GM19463 (cell line): ENCODE measurements at regions not wholly inside any gene's neighbourhood (a gene's known extent, or its start where the extent isn't known, plus 50 kb on each side); places are given as distances from the start of the nearest gene placed in this dataset.

Experiments
- ATAC-seq: cut with Tn5 transposase; IDR thresholded peaks from one replicate; pipeline ENCODE4 v1.9.1; 2021; ENCODE audit warnings: mild to moderate bottlenecking, moderate library complexity; ENCODE audit not compliant: unreplicated experiment

DNA sequence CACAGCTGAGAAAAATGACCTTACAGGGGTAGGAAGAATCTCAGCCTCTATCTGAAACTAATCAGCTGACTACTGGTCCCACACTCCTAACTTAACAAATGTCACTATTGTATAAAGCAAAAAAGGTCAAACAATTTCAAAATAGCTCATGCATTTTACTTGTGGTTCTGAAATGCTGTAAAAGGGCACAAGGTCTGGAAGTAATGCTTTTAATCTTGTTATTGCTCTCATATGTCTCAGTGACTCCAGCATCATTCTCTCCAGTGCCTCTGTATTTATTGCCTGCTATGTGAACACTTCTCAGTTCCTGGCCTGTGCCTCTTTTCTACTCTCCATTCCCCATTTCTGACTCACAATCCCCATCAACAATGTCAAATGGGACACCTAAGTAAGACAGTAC is 937.7 kb downstream of the CDH11 start:
- ATAC-seq = no peak

DNA sequence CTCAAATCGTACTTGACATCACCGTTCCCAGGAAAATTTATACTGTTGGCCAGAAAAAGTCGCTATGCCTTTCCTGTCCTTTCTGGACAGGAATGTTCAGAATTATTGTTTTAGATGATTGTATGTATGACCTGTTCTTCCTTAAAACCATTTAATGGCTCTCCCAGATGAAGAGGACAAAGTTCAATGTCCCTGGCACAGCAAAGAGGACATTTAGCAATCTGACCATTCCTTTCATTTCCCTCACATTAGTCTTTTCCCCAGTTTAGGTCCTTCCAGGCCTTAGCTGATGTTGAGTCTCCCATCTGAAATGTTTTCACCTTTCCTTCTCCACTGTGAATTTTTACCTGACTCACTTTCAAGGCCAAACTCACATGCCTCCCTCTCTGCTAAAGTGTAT is 938.9 kb downstream of the CDH11 start:
- ATAC-seq = no peak

DNA sequence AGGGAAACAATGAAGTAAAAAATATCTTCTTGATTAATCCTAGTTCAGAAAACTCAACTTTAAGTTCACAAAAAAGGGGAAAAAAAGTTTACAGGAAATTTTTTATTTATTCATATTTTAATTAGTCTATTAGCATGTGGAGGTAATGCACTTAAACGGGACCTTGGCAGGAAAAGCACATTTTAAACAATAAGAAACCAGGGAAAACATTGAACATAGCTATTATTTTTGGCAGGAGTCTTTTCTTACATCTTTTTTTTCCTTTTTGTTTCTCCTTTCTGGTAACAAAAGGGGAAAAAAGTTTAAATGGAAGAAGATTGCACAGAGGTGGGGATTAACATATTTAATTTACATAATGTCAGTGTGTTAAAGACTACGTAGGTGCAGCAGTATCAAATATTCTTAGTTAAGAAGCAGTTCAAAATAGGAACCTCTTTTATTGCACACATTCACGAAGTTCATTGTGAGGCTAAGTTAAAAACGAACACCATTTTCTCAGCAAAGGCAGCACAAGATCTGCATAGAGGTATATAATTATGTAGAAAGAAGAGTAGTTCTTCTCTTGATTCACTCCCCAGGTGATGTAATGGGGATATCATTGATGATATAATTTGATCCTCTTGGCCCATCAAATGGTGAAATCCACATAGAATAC is 940.5 kb downstream of the CDH11 start:
- ATAC-seq = no peak

DNA sequence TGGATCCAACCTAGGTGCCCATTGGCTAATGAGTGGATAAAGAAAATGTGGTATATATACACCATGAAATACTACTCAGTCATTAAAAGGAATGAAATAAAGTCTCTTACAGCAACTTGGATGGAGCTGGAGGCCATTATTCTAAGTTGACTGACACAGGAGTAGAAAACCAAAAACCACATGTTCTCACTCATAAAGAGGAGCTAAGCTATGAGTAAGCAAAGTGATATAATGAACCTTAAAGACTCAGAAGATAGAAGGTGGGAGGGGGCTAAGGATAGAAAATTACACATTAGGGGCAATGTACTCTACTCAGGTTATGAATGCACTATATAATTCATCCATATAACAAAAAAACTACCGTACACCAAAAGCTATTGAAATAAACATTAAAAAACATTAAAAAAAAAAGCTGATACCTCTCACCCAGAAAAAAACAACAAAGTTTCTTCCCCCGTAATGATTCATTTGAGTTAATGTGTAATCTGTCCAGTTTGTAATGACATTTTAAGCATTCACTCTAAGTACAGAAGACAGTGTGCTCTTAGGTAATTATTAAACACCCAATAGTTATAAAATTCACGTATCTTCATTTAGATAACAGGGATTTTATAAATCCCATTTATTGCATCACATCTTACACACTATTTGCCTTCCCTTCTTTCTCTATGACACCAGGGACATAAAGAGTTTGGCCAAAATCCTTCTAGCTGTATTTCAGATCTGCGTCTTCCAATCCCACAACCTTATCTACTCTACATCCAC is 941.5 kb downstream of the CDH11 start:
- ATAC-seq = no peak

DNA sequence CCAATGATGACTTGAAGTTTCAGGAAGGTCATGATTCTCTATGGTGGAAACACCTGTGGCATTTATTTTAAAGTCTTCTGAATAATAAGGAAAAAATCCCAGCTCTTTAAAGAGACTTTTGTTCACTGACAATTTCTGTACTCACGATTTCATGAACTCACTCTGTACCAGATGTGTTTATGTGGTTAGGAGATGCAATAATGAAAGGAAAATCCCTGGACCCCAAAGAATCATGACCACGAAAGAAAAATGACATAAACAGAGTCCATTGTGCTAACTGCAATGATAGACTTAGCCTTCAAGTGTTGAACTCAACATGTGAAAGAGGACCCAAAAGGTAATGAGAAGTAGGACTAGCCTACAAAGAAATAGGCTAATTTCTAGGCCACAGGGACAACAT is 947.5 kb downstream of the CDH11 start:
- no peak for ATAC-seq

DNA sequence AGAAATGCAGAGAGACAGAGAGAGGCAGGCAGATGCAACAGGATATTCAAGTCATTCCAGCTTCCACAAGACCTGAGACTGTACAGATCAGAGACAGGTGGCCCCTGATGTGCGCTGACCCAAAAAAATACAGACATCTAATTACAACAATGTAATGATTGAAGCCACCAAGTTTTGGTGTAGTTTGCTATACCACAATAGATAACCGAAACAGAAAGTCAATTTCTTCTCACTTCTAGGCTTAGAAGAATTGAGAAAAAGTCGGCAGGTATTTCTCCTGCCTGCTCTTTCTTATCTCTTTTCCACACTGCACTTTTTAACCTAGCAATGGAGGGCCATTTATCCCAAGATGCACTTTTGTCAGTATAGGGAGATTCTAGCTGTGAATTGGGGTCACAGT is 949.2 kb downstream of the CDH11 start:
- ATAC-seq = no peak

DNA sequence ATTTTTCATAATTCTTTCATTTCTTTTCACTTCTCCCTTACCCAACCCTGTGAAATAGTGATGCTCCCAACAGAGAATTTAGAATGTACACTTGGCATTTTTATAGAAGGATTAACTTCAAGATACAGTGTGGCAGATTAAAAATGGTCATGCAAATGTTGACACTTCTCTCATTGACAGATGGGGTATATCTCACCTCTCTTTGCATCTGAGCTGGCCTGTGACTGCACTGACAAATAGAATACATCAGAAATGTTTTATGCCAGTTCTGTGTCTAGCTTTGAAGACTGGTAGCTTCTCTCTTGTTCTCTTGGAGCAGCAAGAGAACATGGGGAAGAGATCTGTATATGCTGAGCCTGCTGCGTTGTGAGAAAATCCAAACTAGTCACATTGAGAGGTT is 949.6 kb downstream of the CDH11 start:
- ATAC-seq = no peak

DNA sequence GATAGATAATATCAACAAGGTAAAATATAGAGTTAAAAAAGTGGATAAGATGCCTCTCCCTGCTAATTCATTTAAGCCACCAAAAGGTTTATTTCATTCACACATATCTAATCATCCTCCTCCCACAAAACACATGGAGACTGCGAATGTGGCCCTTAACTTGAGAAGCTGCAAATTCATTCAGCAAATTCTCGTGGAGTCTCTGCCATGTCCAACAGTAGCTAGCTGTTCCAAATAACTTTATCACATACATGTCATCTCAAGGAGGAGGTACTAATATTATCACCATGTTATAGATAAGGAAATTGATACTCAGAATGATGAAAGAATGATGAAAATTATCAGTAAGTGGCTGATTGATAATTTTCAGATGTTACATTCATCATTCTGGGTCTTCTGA is 950.2 kb downstream of the CDH11 start:
- no peak for ATAC-seq

DNA sequence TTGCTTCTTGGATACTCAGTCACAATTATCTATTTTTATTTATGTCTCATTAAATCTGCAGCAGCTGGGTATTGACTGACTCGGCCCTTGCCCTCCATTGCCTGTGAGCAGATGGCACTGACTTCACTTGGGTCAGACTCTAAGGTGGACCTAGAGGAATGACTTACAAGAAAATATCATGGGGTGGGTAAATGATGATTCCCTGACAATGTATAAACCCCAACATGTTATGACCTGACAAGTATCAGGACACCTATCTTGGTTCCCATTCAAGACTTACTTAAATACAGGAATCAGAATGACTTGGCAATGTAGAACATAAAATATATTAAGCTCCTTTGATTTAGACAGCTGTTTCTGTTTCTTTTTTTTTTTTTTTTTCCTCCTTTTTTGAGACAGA is 953.5 kb downstream of the CDH11 start:
- no peak for ATAC-seq

DNA sequence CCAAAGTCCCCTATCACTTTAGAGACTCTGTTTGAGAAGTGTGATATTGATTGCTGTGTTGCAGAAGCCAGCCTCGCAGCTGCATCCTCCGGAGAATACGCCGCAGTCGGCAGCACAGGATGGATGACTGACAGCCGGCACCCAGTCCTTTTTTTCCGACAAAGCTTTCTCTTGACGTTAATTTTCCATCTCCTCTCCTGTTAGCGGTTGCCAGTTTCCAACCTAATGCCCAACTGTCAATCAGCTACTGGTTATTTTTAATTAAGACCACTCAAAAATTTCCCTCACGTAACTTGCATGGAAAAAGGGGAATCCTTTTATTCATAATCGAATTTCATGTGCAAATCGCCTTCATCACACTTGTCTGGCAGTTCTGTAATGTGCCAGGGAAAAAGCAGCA is 953.9 kb downstream of the CDH11 start:
- ATAC-seq = no peak

DNA sequence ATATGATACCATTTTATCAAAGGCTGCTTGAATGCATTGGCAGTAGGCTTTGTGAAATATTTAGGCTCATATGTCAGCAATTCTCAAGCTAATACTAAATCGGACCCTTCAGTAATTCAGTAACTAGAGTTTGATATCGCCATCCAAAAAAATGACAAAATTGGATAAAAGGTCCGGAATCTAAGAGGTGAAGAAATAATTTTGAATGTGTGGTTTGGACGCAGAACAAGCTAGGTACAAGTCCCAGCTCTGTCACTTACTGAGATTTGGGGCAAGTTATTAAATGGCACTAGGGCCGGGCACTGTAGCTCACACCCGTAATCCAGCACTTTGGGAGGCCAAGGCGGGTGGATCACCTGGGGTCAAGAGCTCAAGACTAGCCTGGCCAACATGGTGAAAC is 956.5 kb downstream of the CDH11 start:
- ATAC-seq = no peak

DNA sequence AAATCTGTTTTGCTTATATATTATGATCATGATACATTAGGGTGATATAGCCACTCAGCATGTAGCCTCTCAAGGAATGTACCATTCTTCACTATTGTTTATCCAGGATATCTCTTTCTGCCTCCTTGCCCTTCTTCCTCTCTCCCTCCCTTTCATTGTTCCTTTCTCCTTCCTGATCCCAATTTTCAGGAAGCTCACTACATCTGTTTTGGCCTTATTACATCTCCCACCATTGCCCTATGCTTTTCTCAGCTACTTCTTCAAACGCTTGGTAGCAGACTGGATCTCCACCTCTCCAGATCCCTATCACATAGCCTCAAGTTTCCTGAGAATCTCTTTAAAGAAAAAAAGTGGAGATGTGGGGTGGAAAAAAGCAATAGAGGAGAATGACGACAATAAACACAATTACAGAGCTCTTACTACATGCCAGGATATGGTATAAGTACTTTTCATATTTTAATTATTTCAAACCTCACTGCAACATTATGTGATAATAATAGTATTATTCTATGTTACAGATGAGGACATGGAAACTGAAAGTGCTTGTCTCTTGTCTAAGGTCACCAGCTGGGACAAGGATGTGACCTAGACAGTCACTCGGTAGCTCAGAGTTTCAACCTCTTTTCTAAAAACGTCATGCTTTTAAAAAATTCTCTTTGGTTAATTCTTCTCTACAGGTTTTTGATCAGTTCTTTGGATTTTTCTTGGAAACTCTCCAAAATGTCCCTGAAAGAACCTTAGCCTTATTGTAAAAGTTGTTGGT is 959.1 kb downstream of the CDH11 start:
- no peak for ATAC-seq

DNA sequence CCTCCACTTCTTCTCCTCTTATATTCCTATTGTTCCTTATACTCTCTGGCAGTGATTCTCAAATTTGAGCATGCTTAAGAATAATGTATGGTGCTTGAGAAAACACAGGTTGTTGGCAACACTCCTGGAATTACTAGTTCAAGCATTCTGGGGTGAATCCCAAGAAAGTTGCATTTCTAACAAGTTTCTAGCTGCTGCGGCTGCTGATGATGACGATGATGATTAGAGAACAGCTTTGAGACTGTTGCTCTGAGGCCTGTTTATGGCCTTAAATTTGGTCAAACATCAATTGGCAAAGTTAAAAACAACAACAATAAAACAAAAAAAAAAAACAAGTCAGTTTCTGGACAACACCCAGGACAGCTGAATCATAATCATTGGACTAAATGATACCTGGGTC is 961.9 kb downstream of the CDH11 start:
- ATAC-seq = no peak

DNA sequence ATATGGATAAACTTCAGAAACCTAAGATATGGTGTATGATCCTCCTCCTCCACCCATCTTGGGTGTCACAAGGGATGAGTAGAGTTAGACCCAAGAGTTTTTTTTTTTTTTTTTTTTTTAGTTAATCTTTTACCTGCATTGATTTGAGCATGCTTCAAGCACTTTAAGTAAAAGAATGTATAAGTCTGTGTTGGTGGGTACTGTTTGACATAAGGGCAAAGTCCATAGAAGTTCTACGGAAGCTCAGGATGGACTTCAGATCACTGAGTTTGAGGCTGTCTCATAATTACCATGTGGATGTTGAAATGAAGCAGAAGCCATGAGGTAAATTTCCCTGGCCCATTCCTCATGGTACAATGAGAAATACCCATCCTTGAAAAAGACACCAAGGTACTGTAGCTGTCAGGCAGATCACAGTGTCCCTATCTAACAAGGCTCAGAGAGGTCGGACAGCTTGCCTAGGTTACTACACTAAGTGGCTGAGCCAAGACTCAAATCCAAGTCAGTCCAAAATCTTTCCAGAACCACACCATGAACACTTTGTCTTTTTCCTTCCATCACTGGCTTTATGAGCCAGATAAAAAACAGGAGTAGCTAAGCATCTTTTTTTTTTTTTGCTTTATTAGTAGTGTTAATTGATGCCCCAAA is 962.8 kb downstream of the CDH11 start:
- no peak for ATAC-seq

DNA sequence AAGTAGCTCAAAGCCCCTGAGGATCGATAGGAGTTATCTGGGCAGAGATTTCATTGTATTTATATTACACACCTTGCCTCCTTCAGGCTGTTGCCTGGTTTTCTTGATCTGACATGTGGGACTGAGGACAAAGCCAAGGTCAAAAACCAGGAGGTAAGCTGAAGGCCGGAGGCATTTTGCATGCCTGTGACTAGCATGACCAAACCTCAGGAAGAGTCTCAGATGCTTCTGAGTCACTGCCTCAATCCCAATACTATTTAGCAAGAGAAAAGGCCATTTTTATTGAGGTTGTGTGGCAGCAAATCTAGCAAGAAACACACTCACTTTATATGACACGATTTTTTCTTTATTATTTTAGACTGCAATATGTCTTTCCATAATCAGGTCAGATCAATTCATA is 968.1 kb downstream of the CDH11 start:
- no peak for ATAC-seq

DNA sequence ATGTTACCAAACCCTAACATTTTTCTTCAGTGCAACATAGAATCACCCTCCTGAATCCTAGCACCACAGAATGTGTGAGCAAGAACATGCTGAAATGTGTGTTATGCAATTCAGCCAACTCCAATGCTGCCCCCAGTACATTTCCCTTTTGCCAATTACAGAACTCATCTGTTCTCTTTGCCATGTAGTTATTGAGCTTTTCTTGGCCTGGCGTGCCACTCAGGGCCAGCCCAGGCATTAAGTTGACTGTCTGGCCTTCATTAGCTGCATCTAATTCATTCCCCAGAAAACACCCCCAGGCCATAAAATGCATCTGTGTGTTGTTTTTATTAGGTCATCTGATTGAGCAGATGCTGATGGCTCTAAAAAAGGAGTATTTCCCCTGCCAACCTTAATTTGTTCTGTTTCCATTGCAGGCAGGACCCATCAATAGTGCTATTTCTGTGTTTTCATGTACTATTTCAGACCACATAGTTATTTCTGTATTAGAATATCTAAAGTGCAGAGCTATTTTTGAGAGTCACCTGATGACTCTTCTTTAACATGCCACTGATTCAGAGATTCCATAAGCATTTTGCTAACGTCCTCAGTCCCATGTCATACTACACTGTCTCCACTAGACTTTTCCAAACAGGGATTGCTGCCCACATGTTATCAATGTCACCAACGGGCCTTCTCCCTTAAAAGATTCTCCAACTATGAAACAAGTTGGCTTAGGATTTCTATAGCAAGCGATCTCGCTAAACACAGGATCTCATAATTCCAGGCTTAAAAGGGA is 969.7 kb downstream of the CDH11 start:
- ATAC-seq = no peak

DNA sequence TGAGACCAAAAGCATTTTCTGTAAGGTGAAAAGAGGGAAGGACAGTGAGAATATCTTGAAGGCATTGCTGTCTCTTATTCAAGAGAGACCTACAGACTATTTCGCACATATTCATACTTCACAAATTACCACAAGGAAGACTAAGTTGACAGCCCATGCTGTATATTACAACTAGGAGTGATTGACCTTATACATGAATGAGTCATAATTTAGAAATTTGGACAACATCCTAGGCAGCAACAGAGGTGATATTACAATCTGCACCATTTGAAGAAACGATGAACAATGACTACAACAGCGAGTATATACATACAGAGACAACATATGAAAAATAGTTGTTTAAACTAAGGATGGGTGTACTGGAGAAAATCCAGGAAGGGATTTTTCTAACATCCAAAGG is 971.7 kb downstream of the CDH11 start:
- ATAC-seq = no peak

DNA sequence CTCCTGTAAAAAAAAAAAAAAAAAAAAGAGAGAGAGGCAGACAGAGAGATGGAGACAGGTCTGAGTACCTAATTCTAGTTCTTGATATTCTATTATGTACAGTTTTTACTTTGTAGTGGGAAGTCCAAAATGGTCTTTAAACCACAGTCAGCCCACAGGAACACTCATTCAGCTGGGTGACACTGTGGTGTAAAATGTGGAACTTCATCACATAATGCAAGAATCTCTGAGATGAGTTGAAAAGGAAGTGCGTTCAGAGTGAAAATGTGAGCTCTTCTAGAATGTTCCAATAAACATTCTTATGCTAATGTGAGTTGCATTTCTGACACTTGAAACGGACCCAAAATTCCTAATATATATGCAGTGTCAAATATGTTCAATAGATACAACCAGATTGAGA is 972.1 kb downstream of the CDH11 start:
- no peak for ATAC-seq

DNA sequence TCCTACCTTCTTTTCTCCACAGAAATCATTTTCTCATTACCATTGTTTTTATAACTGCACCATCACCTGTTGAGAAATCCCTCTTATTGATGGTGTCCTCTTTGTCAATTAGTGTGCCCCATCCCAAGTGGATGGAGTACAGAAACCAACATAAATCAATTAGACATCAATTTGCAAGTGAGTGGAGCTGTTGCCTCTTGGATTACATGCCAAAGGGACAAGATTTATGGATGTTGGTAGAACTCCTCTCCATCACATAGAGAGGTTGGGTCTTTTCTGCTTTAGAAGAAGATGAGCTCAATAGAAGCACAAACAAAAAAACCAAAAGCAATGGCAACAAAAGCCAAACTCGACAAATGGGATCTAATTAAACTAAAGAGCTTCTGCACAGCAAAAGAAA is 973.5 kb downstream of the CDH11 start:
- ATAC-seq = no peak

DNA sequence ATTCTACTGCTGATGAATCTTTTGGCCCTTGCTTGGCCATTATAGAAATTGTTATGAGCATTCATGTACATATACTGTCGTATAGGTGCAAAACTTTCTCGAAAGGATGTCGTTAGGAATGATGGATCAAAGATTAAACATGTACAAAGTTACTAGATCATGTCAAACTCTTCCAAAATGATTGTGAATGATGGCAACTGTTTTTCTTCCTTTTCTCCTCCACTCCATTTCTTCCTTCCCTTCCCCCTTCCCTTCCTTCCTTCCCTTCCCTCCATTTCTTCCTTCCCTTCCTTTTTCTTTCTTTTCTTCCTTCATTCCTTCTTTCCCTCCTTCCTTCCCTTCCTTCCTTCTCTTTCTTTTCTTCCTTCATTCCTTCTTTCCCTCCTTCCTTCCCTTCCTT is 973.9 kb downstream of the CDH11 start:
- no peak for ATAC-seq

DNA sequence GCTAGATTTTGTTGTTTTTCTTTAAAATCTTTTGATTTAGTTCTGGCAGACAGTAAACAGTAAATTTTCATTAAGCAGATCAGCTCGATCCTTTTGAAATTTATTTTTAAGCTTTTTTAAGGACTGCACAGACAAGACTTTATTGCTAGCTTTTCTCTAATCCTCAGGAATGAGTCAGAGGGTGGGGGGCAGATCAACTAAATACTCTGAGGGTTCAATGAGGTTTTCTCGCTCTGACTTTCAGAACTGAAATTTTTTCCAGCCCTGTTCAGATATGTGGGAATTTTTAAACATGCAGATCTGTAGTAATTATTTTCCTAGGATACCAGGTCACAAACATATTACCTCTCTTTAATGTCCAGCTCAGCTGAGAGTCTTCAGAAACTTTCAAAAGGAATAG is 977.2 kb downstream of the CDH11 start:
- ATAC-seq = no peak
